GM12891 (cell line): ENCODE measurements at regions not wholly inside any gene's neighbourhood (a gene's known extent, or its start where the extent isn't known, plus 50 kb on each side); places are given as distances from the start of the nearest gene placed in this dataset.

Experiments used
- POLR2A ChIP-seq: IDR thresholded peaks from 2 replicates; pipeline ENCODE4 v1.6.1; 2011; ENCODE audit warnings: low read depth, low read length, control low read depth
- POLR2AphosphoS5 ChIP-seq: IDR thresholded peaks from 2 replicates; pipeline ENCODE4 v1.6.1; 2011; ENCODE audit warnings: low read depth, low read length, control low read depth
- SPI1 ChIP-seq: IDR thresholded peaks from 2 replicates; pipeline ENCODE4 v1.6.1; 2011; ENCODE audit warnings: low read depth, low read length, control low read depth

DNA sequence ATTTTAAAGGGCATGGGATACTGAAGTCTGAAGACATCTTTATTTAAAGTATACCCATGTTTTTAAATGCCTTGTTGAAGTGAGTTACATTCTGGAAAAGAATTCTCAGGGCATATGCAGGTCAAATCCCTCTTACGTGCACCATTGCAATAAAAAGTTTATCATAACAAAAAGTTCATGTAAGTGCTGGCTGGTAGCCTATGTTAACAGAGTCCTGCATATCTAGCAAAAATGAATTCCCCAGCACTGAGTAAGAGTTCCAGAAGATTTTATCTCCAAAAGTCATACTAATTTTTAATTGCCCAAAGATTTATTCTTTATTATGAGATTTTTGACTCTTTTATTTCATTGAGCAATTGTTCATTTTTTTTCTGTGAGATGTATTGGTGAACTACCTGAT, 104.7 kb upstream of the ROBO1 start:
- TF ChIP-seq POLR2A (no peak), POLR2AphosphoS5 (no peak), SPI1 (no peak)
